Keratinocyte (primary cell): ENCODE measurements at regions not wholly inside any gene's neighbourhood (a gene's known extent, or its start where the extent isn't known, plus 50 kb on each side); places are given as distances from the start of the nearest gene placed in this dataset.

Source experiments
- DNase-seq: peaks from one replicate; pipeline ENCODE4 v3.0.0-alpha.2; 2011; ENCODE audit warnings: low read depth, missing footprints, low spot score
- FAIRE-seq: peaks from 2 replicates; lab custom pipeline; 2011; peaks lifted over from hg19 to GRCh38; lab: Jason Lieb, UNC
- H2AFZ ChIP-seq: 2 replicates; pipeline ENCODE4 v1.6.0; 2012; ENCODE audit warnings: low read length, control low read depth, inconsistent platforms; ENCODE audit not compliant: control insufficient read depth
- H3K27ac ChIP-seq: 2 replicates; pipeline ENCODE4 v1.5.1; 2011; ENCODE audit warnings: low read length; ENCODE audit not compliant: control insufficient read depth, insufficient read depth
- H3K27me3 ChIP-seq: 3 replicates; pipeline ENCODE4 v1.6.0; 2011; ENCODE audit warnings: low read length; ENCODE audit not compliant: control insufficient read depth, insufficient read depth; ENCODE audit errors: extremely low read depth
- H3K36me3 ChIP-seq, 2 experiments: 2 replicates in 1 of 2; 3 replicates in 1 of 2; pipeline ENCODE4 v1.5.1; 2011; ENCODE audit warnings: low read length in 2 of 2, mild to moderate bottlenecking in 1 of 2; ENCODE audit not compliant: control insufficient read depth in 2 of 2, insufficient read depth in 2 of 2; ENCODE audit errors: extremely low read depth in 1 of 2
- H3K4me1 ChIP-seq: 3 replicates; pipeline ENCODE4 v1.5.1; 2011; ENCODE audit warnings: low read length; ENCODE audit not compliant: control insufficient read depth, insufficient read depth; ENCODE audit errors: extremely low read depth
- H3K4me2 ChIP-seq: 3 replicates; pipeline ENCODE4 v1.6.0; 2011; ENCODE audit warnings: low read depth, low read length; ENCODE audit not compliant: control insufficient read depth, insufficient read depth; ENCODE audit errors: extremely low read depth
- H3K4me3 ChIP-seq, 3 experiments: fragments of 200-600 bp in 1 of 3; sonication (generic) in 1 of 3; 2 replicates in 2 of 3; 3 replicates in 1 of 3; pipeline ENCODE4 v1.5.1; 2011 to 2016; ENCODE audit warnings: low read length in 3 of 3, mild to moderate bottlenecking in 3 of 3, control low read depth in 2 of 3, inconsistent platforms in 1 of 3, low read depth in 1 of 3, mixed read lengths in 1 of 3, mixed run types in 1 of 3, moderate library complexity in 1 of 3; ENCODE audit not compliant: control insufficient read depth in 2 of 3, insufficient read depth in 2 of 3; ENCODE audit errors: extremely low read depth in 1 of 3
- H3K79me2 ChIP-seq: 2 replicates; pipeline ENCODE4 v1.6.0; 2012; ENCODE audit warnings: low read length; ENCODE audit not compliant: control insufficient read depth, insufficient read depth
- H3K9ac ChIP-seq: 3 replicates; pipeline ENCODE4 v1.6.0; 2011; ENCODE audit warnings: low read length; ENCODE audit not compliant: control insufficient read depth, insufficient read depth; ENCODE audit errors: extremely low read depth
- H3K9me1 ChIP-seq: 3 replicates; pipeline ENCODE4 v1.6.0; 2011; ENCODE audit warnings: low read length; ENCODE audit not compliant: control insufficient read depth, insufficient read depth; ENCODE audit errors: extremely low read depth
- H3K9me3 ChIP-seq: 2 replicates; pipeline ENCODE4 v1.5.1; 2012; ENCODE audit warnings: low read depth, low read length; ENCODE audit not compliant: control insufficient read depth
- H4K20me1 ChIP-seq: 3 replicates; pipeline ENCODE4 v1.6.0; 2011; ENCODE audit warnings: low read length; ENCODE audit not compliant: control insufficient read depth, insufficient read depth; ENCODE audit errors: extremely low read depth
- EZH2 ChIP-seq: IDR thresholded peaks from one replicate; pipeline ENCODE4 v1.6.1; 2012; ENCODE audit warnings: inconsistent platforms, mild to moderate bottlenecking, low read length, moderate library complexity
- dilution Hi-C: fragments of 300-500 bp; cut with MboI; formaldehyde crosslinking; loops from one replicate; pipeline ENCODE4 v1.7.0; 2020; ENCODE audit warnings: low sequenced_read_pairs; ENCODE audit not compliant: extremely low pct_ligation_motif_present
- TF ChIP-seq, protein P1 (sequence below), 3 experiments: IDR thresholded peaks in 1 of 3; conservative IDR thresholded peaks in 1 of 3; optimal IDR thresholded peaks in 1 of 3; 2 replicates in 2 of 3; 3 replicates in 1 of 3; pipeline versions ENCODE3 to v1.5.1; 2011; ENCODE audit warnings: low read length in 3 of 3, mild to moderate bottlenecking in 3 of 3, moderate library complexity in 2 of 3, control low read depth in 1 of 3, inconsistent platforms in 1 of 3; ENCODE audit not compliant: insufficient read depth in 2 of 3; ENCODE audit errors: extremely low read depth in 1 of 3

DNA sequence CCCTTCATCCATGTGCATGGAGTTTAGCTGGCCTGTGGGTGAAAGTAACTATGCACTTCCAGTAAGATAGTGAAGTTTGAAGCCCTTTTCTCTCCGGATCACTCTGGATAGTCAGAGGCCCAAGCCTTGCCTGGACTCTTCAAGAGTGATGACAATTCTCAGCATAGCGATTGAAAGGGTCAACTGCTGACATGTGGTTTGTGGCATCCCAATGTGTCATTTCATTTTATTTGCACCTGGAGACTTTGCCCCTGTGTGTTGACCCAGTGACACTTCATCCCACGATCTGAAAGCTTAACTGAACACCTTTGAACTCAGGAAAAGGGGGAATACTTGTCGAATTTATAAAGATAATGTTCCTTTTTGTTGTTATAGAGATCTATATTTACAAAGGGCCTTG lies 711.9 kb upstream of the TMEM132C start:
- Histone ChIP-seq H3K9me3 (no peaks in the 10 kb centered on the region), H3K79me2 (no peaks in the 10 kb centered on the region), H3K4me1 (peaks cover 6% of the 10 kb centered on the region), H4K20me1 (no peaks in the 10 kb centered on the region), H2AFZ (no peak overlapping the region), H3K27me3 (no peaks in the 10 kb centered on the region), H3K9me1 (no peaks in the 10 kb centered on the region), H3K36me3 (no peaks in the 10 kb centered on the region), H3K27ac (no peak overlapping the region), H3K4me2 (no peak overlapping the region), H3K4me3 (no peak overlapping the region), H3K9ac (no peak overlapping the region)
- TF ChIP-seq EZH2, result no peak
- TF ChIP-seq, protein P1, sequence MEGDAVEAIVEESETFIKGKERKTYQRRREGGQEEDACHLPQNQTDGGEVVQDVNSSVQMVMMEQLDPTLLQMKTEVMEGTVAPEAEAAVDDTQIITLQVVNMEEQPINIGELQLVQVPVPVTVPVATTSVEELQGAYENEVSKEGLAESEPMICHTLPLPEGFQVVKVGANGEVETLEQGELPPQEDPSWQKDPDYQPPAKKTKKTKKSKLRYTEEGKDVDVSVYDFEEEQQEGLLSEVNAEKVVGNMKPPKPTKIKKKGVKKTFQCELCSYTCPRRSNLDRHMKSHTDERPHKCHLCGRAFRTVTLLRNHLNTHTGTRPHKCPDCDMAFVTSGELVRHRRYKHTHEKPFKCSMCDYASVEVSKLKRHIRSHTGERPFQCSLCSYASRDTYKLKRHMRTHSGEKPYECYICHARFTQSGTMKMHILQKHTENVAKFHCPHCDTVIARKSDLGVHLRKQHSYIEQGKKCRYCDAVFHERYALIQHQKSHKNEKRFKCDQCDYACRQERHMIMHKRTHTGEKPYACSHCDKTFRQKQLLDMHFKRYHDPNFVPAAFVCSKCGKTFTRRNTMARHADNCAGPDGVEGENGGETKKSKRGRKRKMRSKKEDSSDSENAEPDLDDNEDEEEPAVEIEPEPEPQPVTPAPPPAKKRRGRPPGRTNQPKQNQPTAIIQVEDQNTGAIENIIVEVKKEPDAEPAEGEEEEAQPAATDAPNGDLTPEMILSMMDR (optimal IDR thresholded peaks at IDR 0.05 in 1 of 3, IDR thresholded peaks at IDR 0.05 in 1 of 3, conservative IDR thresholded peaks at IDR 0.05 in 1 of 3; ENCODE audit: extremely low read depth in 1 of 3, insufficient read depth in 2 of 3, low read length in 3 of 3), result no peak
- no peak for DNase-seq
- no peak for FAIRE-seq
- dilution Hi-C loops, result no loop called here

GRCh38 chr12:127556231-127556886 lies 710.6 kb upstream of the TMEM132C start:
- H3K79me2 ChIP-seq, result no peaks in the 10 kb centered on the region
- no peak for FAIRE-seq

More at GRCh38 chr12:127556231-127556886, 710.6 kb upstream of the TMEM132C start:
- Histone ChIP-seq H2AFZ (no peak overlapping the region), H3K9me3 (no peaks in the 10 kb centered on the region), H3K4me2 (no peak overlapping the region), H3K36me3 (no peaks in the 10 kb centered on the region), H3K27me3 (no peaks in the 10 kb centered on the region), H3K9ac (no peak overlapping the region), H4K20me1 (no peaks in the 10 kb centered on the region), H3K27ac (no peak overlapping the region), H3K4me1 (peaks cover 6% of the 10 kb centered on the region), H3K9me1 (no peaks in the 10 kb centered on the region), H3K4me3 (no peak overlapping the region)
- dilution Hi-C loops, result no loop called here
- DNase-seq, result no peak
- TF ChIP-seq EZH2, result no peak
- TF ChIP-seq, protein P1 (optimal IDR thresholded peaks at IDR 0.05 in 1 of 3, IDR thresholded peaks at IDR 0.05 in 1 of 3, conservative IDR thresholded peaks at IDR 0.05 in 1 of 3; ENCODE audit: extremely low read depth in 1 of 3, insufficient read depth in 2 of 3, low read length in 3 of 3), result no peak
